Left lung (tissue), 4 donors: ENCODE measurements at regions not wholly inside any gene's neighbourhood (a gene's known extent, or its start where the extent isn't known, plus 50 kb on each side); places are given as distances from the start of the nearest gene placed in this dataset.
A peak's percentile ranks its signal among the peaks of the same experiment; 100 is the strongest.
"Not testable (repeated sequence)": the region's sequence is repeated elsewhere in the genome, so short reads cannot be mapped to it uniquely, and the experiment has no call there.

Experiments used
- ATAC-seq: fragments of 200-7000 bp; cut with Tn5 transposase; one replicate; pipeline ENCODE4 v1.9.1; 2020; ENCODE audit warnings: moderate library complexity
- DNase-seq, 4 donors: peaks; one replicate each; pipeline ENCODE4 v3.0.0-alpha.2; 2013 to 2020
- H3K27ac ChIP-seq, 2 donors: fragments of 200-600 bp; sonication (generic) in 1 of 2; one replicate each; pipeline versions ENCODE4 v1.5.0 to v1.8.0; 2020 to 2021
- H3K27me3 ChIP-seq, 2 donors: fragments of 200-600 bp; sonication (generic) in 1 of 2; one replicate each; pipeline versions ENCODE4 v1.5.0 to v1.8.0; 2020 to 2021
- H3K36me3 ChIP-seq, 2 donors: fragments of 200-600 bp; sonication (generic) in 1 of 2; one replicate each; pipeline versions ENCODE4 v1.5.0 to v1.8.0; 2020 to 2021
- H3K4me1 ChIP-seq, 2 donors: fragments of 200-600 bp; one replicate each; pipeline ENCODE4 v1.8.0; 2021
- H3K4me3 ChIP-seq, 2 donors: fragments of 200-600 bp; sonication (generic) in 1 of 2; one replicate each; pipeline versions ENCODE4 v1.5.0 to v1.8.0; 2020 to 2021; ENCODE audit warnings: mild to moderate bottlenecking in 1 of 2
- H3K9me3 ChIP-seq, 2 donors: fragments of 200-600 bp; sonication (generic) in 1 of 2; one replicate each; pipeline versions ENCODE4 v1.5.0 to v1.8.0; 2020 to 2021
- CTCF ChIP-seq, 2 donors: fragments of 200-600 bp; sonication (generic) in 1 of 2; IDR thresholded peaks; one replicate each; pipeline versions ENCODE4 v1.5.0 to v1.8.0; 2021; ENCODE audit warnings: antibody characterized with exemption in 2 of 2
- intact Hi-C, 2 donors: fragments of 100-400 bp; cut with DNase I; formaldehyde crosslinking; loops; one replicate each; pipeline versions ENCODE4 v1.11.2 to v1.14.2; 2022
- donor health status: DM: no; HTN: yes; CAD: no.
- donor health status: DM: no; HTN: no; CAD: no.

GRCh38 chr13:81247711-81248110, 906.8 kb upstream of the SPRY2 start:
- no peaks in the 10 kb centered on the region for H3K36me3 ChIP-seq
- no peaks in the 10 kb centered on the region for H3K4me1 ChIP-seq
- DNase-seq: no peak
- H3K27ac ChIP-seq: no peak overlapping the region
- no peak for TF ChIP-seq CTCF (IDR thresholded peaks at IDR 0.05)
- ATAC-seq: no peak
- H3K27me3 ChIP-seq: no peaks in the 10 kb centered on the region
- H3K4me3 ChIP-seq: no peak overlapping the region
- H3K9me3 ChIP-seq: peaks cover 0 to 2% of the 10 kb centered on the region in 2 donors
- intact Hi-C loops: no loop called here

GRCh38 chr13:81246556-81246955, 905.6 kb upstream of the SPRY2 start:
- DNase-seq: no peak
- intact Hi-C loops: no loop called here
- ATAC-seq: no peak
- Histone ChIP-seq H3K4me3 (no peak overlapping the region), H3K4me1 (no peaks in the 10 kb centered on the region), H3K27ac (no peak overlapping the region), H3K27me3 (no peaks in the 10 kb centered on the region), H3K9me3 (peaks cover 0 to 2% of the 10 kb centered on the region in 2 donors), H3K36me3 (no peaks in the 10 kb centered on the region)
- TF ChIP-seq CTCF (IDR thresholded peaks at IDR 0.05): no peak

- Histone ChIP-seq H3K27ac (no peak overlapping the region), H3K4me3 (no peak overlapping the region), H3K9me3 (peaks cover 0 to 2% of the 10 kb centered on the region in 2 donors), H3K27me3 (no peaks in the 10 kb centered on the region), H3K36me3 (no peaks in the 10 kb centered on the region), H3K4me1 (no peaks in the 10 kb centered on the region)
- intact Hi-C loops: no loop called here
- TF ChIP-seq CTCF (IDR thresholded peaks at IDR 0.05): no peak
- DNase-seq (no peak), ATAC-seq (no peak)
Observed at GRCh38 chr13:81244011-81244410, 903.1 kb upstream of the SPRY2 start.

- Histone ChIP-seq H3K4me1 (no peaks in the 10 kb centered on the region), H3K36me3 (no peaks in the 10 kb centered on the region), H3K27me3 (no peaks in the 10 kb centered on the region), H3K27ac (no peak overlapping the region), H3K4me3 (no peak overlapping the region), H3K9me3 (no peaks in the 10 kb centered on the region)
- intact Hi-C loops: no loop called here
- TF ChIP-seq CTCF (IDR thresholded peaks at IDR 0.05): no peak
- ATAC-seq: no peak
- DNase-seq: no peak
Observed at GRCh38 chr13:81230386-81230785, 889.5 kb upstream of the SPRY2 start.

GRCh38 chr13:81226830-81227229, 885.9 kb upstream of the SPRY2 start:
- DNase-seq, H3K4me3 ChIP-seq, H3K36me3 ChIP-seq, intact Hi-C loops, H3K27ac ChIP-seq, H3K27me3 ChIP-seq, H3K4me1 ChIP-seq, H3K9me3 ChIP-seq, ATAC-seq: not testable (repeated sequence)

- intact Hi-C loops: no loop called here
- ATAC-seq: no peak
- no peak for TF ChIP-seq CTCF (IDR thresholded peaks at IDR 0.05)
- H3K4me3 ChIP-seq: no peak overlapping the region
- H3K36me3 ChIP-seq: no peaks in the 10 kb centered on the region
- H3K9me3 ChIP-seq: peaks cover 0 to 5% of the 10 kb centered on the region in 2 donors
- DNase-seq: peak in 1 of 4 donors; percentile 10
- H3K27me3 ChIP-seq: no peaks in the 10 kb centered on the region
- no peak overlapping the region for H3K27ac ChIP-seq
- H3K4me1 ChIP-seq: no peaks in the 10 kb centered on the region
Observed at GRCh38 chr13:81224209-81224833, 883.4 kb upstream of the SPRY2 start.
